PC-3 (cell line): ENCODE measurements at regions not wholly inside any gene's neighbourhood (a gene's known extent, or its start where the extent isn't known, plus 50 kb on each side); places are given as distances from the start of the nearest gene placed in this dataset.

ENCODE experiments used
- CTCF ChIP-seq: fragments of 300-600 bp; sonication (generic); conservative IDR thresholded peaks from 2 replicates; pipeline ENCODE4 v1.5.1; 2017; ENCODE audit warnings: antibody characterized with exemption, low read depth, mild to moderate bottlenecking, low read length
- EZH2 ChIP-seq: fragments of 300-600 bp; sonication (generic); IDR thresholded peaks from one replicate; pipeline ENCODE4 v1.6.1; 2017; ENCODE audit warnings: antibody characterized with exemption, mild to moderate bottlenecking, low read length; ENCODE audit not compliant: unreplicated experiment

DNA sequence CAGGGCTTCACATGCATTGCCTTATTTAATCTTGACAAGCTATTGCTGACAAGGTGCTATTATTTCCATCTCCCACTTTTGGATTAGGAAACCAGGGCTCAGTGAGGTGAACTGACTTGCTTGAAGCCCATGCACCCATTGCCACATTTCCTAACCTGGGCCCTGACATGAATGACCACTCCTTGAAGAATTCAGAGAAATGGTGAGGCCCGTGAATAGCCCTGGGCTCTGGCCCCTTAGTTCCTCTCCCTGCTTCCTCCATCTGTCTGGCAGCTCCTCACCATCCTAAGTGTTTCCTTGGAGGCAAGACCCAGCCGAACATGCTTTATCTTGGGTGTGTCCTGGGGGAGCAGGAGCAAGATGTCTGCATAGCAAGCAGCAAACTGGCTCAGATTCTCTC lies 56.1 kb upstream of the NECTIN1 start:
- TF ChIP-seq CTCF (no peak), EZH2 (no peak)
